HG03060 (cell line): ENCODE measurements at regions not wholly inside any gene's neighbourhood (a gene's known extent, or its start where the extent isn't known, plus 50 kb on each side); places are given as distances from the start of the nearest gene placed in this dataset.
A peak's percentile ranks its signal among the peaks of the same experiment; 100 is the strongest.

ENCODE experiments used
- ATAC-seq: cut with Tn5 transposase; IDR thresholded peaks from one replicate; pipeline ENCODE4 v1.9.1; 2021; ENCODE audit warnings: low read depth, moderate number of reproducible peaks; ENCODE audit not compliant: unreplicated experiment

DNA sequence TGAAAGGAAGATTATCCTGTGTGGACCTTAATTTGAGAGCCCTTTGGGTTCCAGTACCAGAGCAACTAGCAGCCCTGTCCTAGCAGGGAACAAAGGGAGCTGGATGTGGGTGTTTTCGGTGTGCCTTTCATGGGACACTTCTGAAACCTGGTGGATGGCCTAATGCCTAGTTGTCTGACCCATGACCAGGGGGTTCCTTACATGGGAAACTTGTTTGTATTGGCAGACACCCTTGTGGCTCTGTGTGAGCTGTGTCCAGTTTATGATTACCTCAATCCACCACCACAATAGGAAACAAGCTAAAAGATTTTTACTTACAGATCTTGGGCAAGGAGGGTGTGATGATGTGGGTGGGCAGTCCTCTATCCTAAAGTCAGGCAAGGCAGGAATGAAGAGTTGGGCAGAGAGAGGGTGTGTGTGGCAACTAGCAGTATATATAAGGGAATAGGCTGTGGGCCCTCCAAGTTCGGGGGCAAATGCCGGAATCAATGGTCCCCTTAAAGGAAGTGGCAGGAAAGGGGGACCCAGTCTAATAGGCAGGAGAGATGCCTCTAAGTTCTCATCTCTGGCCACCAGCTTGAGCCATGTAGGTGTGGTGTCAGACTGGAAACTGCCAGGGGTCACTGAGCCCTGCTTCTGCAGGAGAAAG, 264.6 kb downstream of the QKI start:
- ATAC-seq, result no peak

GRCh38 chr6:163675611-163676010, 261.1 kb downstream of the QKI start:
- ATAC-seq, result no peak

GRCh38 chr6:163672710-163673109, 258.2 kb downstream of the QKI start:
- no peak for ATAC-seq

DNA sequence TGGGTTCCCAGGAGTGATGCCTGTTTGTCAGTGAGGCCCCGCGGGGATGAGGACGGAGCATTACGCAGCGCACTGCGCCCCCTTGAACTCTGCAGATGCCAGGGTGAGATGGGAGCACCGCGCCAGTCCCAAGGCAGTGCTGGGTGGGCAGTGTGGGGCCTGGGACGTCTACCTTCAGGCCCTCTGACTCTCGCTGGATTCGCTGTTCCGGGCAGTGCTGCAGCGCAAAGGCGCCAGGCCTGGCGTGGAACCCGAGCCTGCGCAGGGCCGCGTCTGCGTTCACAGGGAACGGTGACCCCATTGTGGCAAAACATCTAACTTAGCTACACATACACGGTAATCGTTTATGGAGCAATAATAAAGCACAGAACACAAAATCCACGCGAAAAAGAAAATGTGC, 257.3 kb downstream of the QKI start:
- ATAC-seq, result no peak

GRCh38 chr6:163671355-163671754, 256.8 kb downstream of the QKI start:
- ATAC-seq, result no peak

GRCh38 chr6:163670336-163670735, 255.8 kb downstream of the QKI start:
- ATAC-seq, result no peak

DNA sequence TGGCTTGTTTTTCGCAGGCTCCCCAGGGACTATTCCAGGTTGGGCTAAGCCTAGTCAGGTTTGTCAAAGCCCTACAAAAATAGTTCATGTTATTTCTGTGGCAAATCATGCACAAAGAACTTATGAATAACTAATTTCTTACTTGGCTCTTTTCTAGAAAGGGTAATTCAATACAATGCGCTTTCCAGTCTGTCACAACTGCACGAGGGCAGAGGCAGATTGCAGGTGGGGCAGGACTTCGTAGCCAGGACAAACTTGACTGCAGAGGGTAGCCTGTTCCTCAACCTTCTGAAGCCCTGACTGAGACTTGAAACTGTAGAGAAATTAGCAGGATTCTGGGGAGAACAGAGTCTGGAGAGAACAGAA, 253.5 kb downstream of the QKI start:
- ATAC-seq, result peak; percentile 42

DNA sequence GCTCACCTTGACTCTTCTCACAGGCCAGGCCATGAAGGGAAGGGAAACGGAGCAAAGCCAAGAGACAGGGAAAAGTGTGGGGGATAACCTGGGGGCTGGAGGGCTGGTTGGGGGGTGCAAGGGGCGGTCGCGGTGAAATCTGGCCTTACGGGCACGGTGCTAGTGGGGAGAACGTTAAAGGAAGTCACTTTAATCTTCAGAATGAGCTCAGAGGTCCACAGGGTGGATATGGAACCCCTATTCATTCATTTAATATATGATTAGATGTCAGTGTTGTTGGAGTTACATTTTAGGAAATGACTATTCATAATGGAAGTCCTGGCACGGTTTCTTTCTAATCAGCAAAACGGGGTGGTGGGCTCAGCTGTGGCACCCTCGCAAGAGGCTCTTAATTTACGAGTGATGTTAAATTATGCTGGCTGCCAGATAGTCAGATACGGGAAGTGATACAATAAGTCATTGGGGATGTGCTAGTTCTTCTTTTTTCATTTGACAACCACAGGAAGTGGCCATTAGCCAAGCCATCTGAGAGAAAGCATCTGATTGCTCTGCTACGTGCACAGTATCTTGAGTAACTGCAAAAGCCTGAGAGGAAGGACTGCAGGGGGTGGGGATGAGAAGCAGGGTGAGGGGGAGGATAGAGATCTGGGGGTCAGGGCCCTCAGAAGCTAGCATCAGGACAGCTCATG, 253.0 kb downstream of the QKI start:
- peak; percentile 97 for ATAC-seq

GRCh38 chr6:163665464-163665863, 250.9 kb downstream of the QKI start:
- no peak for ATAC-seq

DNA sequence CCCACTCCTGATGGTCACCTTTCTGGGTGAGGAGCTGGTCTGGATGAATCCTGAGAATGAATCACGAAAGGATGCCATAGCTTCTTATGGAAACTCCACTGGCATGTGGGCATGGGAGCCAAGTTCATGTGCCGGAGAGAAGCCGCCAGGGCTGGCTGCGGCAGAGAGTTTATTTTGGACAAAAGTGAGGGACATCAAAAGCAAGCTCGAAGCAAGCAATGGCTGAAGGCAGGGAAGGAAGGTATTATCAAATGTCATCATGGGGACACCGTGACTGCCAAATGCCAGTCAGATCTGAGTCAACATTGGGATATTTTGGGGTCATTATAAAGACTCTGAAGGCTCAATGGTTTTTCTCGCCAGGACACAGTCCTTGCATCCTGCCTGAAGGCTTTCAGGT, 249.1 kb downstream of the QKI start:
- ATAC-seq, result no peak

GRCh38 chr6:163662604-163663225, 248.2 kb downstream of the QKI start:
- ATAC-seq, result no peak

DNA sequence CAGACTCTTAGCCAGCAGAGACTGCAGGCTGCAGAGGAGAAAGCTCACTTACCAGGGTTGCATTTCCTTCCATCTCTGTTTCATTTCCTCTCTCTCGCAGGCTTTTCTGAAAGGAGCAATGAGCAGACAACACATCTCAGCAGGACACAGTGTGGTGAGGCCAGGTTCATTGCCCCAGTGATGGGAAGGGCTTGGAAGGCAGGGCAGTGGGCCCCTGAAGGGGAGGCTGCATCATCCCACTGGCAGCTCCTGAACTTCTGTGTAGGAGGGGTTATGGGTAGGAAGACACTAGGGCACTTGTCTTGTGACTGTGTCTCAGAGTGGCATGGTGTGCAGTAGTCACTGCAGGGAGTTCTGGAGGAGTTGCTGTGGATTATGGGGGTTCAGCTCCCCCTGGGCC, 246.8 kb downstream of the QKI start:
- ATAC-seq, result peak; percentile 96

DNA sequence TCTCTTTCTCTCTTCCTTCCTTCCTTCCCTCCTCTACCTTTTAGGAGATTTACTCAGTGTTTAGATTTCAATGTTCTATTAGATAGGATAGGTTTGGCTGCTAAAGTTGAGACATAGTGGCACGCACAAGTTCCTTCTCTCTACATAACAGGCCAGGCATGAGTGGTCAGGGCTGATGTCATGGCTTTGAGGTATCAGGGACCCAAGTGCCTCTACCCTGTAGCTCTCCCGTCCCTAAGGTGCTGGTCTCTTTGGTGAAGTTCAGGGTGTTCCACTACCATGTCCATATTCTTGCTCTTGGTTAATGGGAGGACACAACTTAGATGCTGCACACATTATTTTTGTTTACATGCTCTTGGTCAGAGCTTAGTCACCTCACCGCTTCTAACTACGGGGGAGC, 245.3 kb downstream of the QKI start:
- ATAC-seq, result no peak

DNA sequence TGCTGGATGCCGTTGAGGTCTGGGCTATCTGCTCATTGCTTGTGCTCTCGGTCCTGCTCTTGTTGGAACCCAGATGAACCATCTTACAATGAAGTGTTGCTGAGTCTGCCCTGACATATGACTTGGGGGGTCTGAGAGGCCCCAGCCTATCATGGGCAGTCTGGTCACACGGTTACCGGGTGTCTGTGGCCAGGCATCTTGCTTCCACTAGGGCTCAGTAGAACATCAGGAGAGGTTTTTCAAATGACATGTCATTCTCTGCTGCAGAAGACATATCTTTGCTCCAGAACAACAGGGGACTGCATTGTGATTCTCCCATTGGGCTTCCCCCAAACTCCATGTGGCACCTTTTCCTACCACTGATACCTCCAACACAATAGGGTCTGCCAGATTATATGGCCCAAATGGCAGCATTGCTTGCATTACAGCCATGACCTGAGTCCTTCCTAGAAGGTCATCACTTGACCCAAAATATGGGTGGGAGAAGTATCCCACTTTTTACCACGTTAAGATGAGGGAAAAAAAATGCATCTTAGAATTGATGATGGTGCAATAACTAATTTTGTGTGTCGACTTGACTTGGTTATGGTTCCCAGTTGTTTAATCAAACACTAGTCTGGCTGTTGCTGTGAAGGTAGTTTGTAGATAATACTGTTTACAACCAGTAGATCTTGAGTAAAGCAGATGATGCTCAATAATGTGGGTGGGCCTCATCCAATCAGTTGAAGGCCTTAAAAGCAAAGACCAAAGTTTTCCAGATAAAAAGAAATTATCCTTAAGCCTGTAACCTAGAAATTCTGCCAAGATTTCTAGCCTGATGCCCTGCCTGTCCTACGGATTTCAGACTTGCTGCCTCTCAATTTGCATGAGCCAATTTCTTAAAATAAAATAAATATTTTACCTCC, 241.0 kb downstream of the QKI start:
- ATAC-seq, result no peak

DNA sequence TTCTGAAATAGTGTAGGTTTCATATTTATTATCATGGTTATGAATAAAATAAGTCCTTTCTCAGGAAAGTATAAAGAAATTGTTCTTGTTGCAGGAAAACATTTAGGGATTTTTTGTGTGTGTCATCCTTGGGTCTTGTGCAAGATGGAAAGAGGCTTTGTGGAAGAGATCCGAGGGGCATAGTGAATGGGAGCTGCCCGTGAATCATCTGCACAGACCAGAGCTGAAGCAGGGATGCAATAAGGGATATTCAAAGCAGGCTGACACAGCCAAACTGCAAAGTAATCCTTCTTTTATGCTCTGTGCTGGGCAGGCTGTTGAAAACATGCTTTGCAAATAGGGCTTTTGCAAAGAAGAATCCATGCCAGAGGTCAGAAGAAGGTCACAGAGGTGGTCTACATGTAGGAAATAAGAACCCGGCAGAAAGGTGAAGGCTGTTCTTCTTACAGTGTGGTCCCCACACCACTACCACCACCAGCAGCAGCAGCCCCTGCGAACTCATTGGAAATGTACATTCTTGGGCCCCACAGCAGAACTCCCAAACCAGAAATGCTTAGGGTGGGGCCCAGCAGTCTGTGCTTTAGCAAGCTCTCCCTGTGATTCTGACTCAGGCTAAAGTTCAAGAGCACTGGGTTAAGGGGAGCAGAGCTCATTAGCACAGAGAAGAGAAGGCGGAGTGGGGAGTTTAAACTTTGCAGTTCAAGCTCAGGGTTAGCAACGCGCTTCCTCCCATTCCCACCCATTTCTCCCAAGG, 237.6 kb downstream of the QKI start:
- ATAC-seq, result no peak

GRCh38 chr6:163651426-163651825, 236.9 kb downstream of the QKI start:
- ATAC-seq, result no peak

GRCh38 chr6:163648868-163649267, 234.3 kb downstream of the QKI start:
- ATAC-seq, result no peak

DNA sequence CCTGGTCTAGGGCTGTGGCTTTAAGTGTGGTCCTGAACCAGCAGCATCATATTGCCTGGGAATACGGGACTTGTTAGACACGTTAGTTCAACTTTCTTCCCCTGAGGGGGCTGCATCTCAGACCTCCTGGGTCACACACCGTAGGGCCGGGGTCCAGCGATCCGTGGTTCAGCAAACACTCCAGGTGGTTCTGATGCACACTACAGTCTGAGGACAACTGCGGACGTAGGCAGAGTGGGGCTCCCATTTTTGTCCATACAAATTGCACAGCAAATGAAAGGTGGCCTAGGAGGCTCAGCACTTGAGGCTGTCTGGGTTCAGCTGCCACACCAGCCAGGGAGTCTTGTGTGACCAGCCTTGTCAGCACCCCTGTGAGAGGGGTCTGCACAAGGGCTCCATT, 233.1 kb downstream of the QKI start:
- ATAC-seq, result no peak

DNA sequence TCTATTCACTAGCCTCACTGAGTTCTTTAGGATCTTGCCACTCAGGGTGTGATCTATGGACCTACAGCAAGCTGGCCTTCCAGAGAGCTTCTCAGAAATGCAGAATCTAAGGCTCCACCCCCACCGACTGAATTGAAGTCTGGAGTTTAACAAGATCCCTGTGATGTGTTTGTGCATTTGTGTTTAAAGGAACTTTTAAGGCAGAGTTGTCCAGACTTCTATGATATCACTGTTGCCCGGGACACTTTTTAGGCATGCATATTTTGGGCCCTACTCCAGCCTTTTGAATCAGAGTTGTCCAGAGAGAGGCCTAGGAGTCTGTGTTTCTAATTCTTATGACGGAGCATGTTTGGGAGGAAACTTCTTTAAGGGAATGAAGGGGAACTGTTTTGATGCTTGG, 232.3 kb downstream of the QKI start:
- no peak for ATAC-seq

GRCh38 chr6:163646133-163646532, 231.6 kb downstream of the QKI start:
- ATAC-seq, result no peak
